Skin epidermis (tissue), 12 donors: ENCODE measurements at regions not wholly inside any gene's neighbourhood (a gene's known extent, or its start where the extent isn't known, plus 50 kb on each side); places are given as distances from the start of the nearest gene placed in this dataset.

ENCODE experiments used
- H3K27ac ChIP-seq, 21 experiments: fragments of 200-600 bp; sonication (generic) in 11 of 21; one replicate each; pipeline ENCODE4 v1.5.0; 2020; ENCODE audit warnings: mild to moderate bottlenecking in 3 of 21, inconsistent platforms in 2 of 21, moderate library complexity in 2 of 21
- H3K4me3 ChIP-seq, 7 experiments: fragments of 200-600 bp; sonication (generic) in 2 of 7; one replicate each; pipeline ENCODE4 v1.5.0; 2020; ENCODE audit warnings: inconsistent platforms in 2 of 7, mild to moderate bottlenecking in 2 of 7, moderate library complexity in 1 of 7

- no peak overlapping the region for H3K27ac ChIP-seq
- H3K4me3 ChIP-seq, result no peak overlapping the region
Observed at GRCh38 chr9:14369011-14369410, 55.1 kb upstream of the NFIB start.

DNA sequence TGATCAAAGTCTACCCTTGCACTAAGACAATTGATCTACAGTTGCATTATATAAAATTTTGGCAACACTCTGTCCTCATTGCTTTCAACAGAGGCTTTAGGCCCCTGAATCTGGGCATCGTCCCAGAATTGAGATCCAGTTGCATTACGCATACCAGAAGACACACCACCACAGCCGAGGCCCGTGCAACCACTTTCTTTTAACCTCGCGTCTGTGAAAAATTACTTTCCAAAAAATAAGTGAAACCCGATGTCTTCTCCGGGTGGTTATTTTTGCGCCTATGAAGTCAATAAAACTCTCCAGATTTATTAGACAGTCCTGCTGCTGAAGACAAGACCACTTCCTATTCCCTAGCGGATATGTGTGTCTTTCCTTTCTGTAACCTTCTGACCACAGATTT, 52.1 kb upstream of the NFIB start:
- Histone ChIP-seq H3K27ac (peak overlapping the region in 5 of 21 experiments; percentile 18 to 55 (median 51)), H3K4me3 (no peak overlapping the region)

DNA sequence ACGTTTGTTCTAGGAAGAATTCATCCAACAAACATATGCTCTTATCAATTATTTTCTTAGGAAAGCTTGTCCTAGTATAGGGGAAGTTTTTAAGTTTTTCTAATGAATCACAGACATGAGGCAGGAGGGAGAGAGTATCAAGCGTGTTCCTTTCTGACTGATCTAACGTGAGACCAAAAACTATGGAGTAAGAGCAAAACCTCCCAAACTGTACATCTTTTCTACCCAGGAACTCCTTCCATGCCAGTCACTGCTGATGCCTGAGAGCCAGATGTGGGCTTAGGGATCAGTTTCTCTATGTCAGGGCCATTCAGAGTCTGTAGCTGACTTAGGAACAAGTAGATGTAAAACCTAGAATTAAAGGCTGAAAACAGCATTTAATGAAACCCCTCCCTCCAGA, 51.7 kb upstream of the NFIB start:
- Histone ChIP-seq H3K27ac (peak overlapping the region in 6 of 21 experiments; percentile 18 to 55 (median 50)), H3K4me3 (no peak overlapping the region)
